Activated T-cell treated with anti-CD3 and anti-CD28 coated beads, Interleukin-2, amount 50 U/mL, for 1 hour (primary cell): ENCODE measurements at regions not wholly inside any gene's neighbourhood (a gene's known extent, or its start where the extent isn't known, plus 50 kb on each side); places are given as distances from the start of the nearest gene placed in this dataset.

Source experiments
- DNase-seq: peaks from one replicate; pipeline ENCODE4 v3.0.0-alpha.2; 2020

DNA sequence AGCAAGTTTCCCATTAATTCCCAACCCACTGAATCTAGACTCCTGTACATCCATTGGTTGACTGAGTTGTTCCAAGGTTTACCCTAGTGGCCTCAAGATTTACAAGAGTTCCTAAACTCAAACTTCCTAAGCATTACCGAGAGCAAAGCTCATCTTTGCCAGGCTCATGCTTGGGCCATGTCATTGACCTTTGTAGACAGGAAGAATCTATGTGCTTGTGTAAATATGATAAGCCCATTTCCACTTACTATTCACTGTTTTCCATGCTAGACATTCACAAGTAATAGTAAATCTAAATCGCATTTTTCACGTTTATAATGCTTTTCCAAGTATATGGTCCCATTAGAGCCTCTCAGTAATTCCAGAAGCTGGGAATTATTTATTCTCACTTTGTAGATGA, 534.5 kb upstream of the CLINT1 start:
- DNase-seq: no peak

- no peak for DNase-seq
Measured at GRCh38 chr5:158392753-158393152, 533.8 kb upstream of the CLINT1 start.

DNA sequence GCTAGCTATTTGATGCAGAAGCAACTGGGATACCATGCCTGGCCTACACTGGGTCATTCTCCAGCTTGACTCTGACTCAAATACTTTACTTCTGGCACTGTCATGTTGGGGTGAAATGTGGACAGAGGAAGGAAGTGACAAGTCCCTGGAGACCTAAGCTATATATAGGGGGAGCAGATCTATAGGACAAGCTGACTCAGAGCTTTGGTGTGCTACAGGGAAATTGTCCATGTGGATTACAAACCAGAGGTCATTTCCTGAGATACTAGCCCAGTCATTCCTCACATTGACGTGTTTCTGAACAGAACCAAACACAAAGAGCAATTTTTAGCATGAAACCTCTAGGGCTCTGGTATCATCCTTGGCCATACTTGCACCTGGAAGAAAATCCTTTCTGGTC, 531.6 kb upstream of the CLINT1 start:
- DNase-seq: no peak

DNA sequence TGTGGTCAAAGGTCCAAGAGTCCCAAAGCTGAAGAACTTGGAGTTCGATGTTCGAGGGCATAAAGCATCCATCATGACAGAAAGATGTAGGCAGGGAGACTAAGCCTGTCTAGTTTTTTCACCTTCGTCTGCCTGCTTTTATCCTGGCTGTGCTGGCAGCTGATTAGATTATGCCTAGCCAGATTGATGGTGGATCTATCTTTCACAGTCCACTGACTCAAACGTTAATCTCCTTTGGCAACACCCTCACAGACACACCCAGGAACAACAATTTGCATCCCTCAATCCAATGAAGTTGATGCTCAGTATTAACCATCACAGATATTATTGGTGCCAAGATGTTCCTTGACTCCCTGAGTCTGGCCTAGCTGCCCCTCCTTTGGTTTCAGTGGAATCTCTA, 530.8 kb upstream of the CLINT1 start:
- DNase-seq: no peak

GRCh38 chr5:158388021-158388420, 529.1 kb upstream of the CLINT1 start:
- no peak for DNase-seq

DNA sequence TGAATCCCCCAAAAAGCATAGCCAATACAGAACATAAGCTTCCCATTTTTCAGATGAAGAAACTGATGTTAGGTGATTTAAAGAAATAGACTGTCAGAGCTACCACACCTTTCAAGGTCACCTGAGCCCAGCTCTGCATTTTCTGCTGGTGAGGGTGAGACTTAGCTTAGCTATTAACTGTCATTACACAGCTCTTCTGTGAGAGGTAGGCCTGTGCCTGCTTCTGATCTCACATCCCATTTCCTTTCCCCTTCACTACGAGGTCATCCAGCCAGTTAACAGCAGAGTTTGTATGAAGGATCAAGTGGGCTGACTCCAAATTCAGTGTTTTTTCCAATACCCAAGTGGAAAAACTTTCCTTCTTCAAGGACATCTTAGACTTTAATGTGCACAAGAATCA, 528.6 kb upstream of the CLINT1 start:
- DNase-seq: no peak

DNA sequence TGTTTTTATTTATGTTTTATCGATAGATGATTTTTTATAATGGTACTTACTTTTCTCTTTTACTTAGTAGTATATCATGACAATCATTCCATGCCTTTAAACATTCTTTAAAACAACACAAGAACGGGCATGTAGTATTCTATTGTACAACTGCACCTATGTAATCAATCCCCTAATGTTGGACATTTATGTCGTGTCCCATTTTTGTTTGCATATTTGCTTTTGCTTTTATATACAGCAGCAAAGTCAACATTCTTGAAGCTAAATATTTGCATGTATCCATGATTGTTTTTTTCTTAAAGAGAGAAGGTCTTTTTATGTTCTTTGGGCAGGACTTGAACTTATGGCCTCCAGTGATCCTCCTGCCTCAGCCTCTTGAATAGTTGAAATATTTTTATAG, 527.0 kb upstream of the CLINT1 start:
- DNase-seq: no peak

DNA sequence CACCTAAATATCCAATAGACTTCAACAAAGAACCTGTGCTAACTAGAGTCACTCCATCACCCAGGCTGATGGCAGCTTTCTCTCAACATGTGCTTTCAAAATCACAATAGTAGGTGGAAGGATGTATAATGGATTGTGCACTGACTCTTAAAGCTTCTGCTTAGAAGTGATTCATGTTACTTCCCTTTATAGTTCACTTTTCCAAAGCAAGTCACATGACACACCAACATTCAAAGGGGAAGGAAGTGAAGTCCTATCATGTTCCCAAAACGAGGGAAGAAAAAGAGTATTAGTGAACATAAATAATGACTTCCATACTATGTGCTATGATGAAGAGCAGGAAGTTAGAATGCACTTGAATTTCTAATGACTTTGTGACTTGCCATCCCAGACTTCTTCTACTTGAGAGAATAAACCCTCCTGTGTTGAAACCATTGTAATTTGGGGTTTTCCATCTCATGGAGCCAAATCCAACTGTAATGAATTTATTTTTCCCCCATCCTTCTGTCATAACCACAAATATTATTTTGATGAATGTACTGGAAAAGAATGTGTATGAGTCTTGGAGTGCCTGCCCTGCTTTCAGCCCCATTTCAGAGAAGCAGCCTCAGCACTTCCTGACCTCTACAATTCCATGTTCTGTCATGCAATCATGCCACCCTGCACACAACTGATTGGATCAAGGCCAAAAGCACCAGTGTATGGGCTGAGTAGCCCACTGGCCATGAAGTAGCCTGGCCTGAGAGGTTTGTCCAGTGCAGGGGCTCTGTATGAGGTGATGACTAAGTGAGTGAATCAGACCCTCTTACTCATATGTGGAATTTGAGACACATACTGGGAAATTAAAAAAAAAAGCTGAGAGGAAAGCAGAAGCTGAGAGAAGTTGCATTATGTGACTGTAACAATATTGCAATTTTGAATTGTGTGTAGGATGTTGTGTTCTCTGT, 525.9 kb upstream of the CLINT1 start:
- no peak for DNase-seq

GRCh38 chr5:158383486-158383885, 524.5 kb upstream of the CLINT1 start:
- DNase-seq: no peak

DNA sequence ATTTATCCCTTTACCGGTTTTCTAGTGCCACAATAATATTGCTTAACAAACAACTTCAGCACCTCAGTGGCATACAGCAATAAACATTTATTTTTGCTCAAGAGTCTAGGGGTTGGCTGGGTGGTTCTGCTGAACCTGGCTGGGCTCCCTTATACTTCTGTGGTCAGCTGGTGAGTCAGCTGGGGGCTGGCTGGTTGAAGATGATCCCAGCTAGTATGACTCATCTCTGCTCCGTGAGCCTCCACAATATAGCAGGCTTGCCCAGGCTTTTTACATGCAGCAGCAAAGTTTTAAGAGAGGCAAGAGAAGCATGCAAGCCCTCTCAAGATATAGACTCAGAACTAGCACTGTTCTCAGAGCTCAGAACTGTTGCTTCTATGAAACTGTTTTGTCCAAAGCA, 523.5 kb upstream of the CLINT1 start:
- no peak for DNase-seq

DNA sequence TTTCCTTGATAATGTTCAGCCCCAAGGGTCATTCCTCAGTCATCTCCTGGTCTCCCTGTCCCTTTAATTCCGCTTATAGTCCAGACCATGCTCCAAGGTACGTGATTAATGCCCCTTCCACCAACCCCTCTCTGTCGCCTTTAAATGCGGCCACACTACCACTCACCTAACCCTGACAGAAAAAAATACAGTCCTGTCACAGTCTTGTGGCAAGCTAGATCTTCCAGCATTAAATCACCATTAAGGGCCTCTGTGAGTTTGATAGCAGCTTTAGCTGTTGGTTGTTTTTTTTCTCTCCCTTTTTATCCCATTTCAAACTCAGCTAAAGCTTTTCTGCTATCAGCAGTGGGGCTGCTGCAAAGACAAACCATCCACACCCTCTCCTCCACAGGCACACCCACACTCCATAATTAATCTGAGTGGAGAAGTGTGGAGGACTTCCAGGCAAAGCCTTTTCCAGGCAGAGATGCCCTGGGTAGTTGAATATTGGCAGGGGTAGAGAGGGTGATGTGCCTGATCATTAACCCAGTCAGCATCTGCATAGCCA, 522.7 kb upstream of the CLINT1 start:
- DNase-seq: no peak

DNA sequence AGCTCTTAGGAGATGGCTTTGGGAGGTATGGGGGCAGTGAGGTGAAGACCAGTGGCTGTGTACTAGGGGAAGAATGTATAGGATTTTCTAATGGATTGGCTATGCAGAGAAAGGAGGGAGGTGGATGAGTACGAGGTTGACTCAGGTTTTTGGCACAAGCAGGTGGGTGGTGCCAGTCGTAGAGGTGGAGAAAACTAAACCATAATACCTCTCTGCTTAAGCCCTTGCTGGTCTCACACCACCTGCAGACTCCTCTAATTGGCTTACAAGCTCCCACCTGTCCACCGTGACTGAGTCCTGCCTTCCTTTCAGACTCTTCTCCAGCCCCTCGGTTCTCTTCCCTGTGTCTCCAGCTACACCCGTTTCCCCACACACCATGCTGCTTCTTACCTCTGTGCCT, 521.7 kb upstream of the CLINT1 start:
- DNase-seq: no peak

DNA sequence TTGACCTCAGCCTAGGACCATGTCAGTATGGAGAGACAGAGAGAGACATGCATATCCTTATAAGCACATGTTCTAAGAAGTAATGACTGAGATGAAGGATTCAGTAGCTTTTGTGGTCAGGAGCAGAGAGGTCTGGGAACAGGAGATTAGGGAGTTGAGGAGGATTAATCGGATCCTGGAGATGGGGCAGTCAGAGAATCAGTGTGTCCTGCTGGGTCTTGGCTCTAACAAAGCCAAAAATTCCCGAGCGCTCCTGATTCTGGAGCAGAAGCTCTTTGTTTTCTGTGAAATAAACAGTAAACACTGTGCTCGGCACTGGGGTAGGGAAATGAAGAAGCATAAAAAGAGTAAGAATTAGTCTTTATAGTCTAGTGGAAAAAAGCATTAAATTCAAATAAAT, 520.0 kb upstream of the CLINT1 start:
- DNase-seq: no peak

- no peak for DNase-seq
Measured at GRCh38 chr5:158376679-158377078, 517.7 kb upstream of the CLINT1 start.

DNA sequence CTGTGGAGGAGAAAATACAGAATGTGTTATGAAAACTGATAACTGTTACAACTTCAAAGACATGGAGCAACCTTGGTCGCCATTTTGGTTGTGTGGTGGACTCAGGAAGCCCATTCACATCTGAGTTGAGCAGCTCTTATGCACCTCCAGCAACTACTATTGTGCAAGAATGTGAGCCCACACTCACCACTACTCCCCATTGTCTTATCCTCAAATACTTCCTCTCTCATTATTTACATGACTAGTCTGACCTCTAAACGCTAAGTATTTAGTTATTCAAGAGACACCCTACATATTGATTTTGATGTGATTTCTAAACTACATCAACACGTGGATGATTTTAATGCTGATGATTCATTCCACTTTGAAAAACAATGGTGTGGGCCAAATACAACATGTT, 516.6 kb upstream of the CLINT1 start:
- DNase-seq: no peak

- DNase-seq: no peak
Measured at GRCh38 chr5:158373608-158374395, 514.9 kb upstream of the CLINT1 start.

GRCh38 chr5:158369241-158369640, 510.3 kb upstream of the CLINT1 start:
- DNase-seq: no peak

DNA sequence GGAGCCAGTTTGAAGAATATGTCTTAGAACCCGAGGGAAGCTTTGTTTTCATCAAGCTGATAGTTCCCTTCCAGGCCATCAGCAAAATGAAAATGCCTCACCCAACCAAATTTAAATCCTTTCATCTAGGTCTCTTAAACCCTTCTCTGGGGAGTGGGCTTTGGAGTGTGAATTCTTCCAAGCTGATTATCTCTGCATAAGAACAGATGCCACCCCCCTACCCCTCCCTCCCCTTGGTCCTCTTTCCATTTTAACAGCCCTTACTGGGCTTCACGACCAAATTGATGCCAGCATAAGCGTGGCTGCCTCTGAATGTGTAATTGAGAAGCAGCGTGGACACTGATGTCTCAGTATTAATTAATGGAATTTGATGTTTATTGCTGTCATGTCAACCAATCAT, 509.7 kb upstream of the CLINT1 start:
- DNase-seq: no peak

GRCh38 chr5:158364367-158364766, 505.4 kb upstream of the CLINT1 start:
- no peak for DNase-seq

DNA sequence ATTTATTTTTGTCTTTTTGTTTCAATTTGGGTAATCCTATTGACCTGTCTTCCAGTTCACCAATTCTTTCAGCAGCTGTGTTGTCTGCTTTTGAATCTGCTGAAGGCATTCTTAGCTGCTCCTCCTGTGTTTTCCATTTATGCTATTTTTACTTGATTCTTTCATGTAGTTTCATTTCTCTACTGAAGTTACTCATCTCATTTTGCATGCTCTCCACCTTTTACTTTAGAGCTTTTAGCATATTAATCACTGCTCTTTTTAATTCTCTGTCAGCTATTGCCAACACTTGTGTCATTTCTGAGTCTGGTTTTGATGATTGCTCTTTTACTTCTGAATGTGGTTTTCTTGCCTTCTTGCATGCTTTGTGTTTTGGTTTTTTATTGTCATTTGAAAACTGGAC, 496.0 kb upstream of the CLINT1 start:
- no peak for DNase-seq

DNA sequence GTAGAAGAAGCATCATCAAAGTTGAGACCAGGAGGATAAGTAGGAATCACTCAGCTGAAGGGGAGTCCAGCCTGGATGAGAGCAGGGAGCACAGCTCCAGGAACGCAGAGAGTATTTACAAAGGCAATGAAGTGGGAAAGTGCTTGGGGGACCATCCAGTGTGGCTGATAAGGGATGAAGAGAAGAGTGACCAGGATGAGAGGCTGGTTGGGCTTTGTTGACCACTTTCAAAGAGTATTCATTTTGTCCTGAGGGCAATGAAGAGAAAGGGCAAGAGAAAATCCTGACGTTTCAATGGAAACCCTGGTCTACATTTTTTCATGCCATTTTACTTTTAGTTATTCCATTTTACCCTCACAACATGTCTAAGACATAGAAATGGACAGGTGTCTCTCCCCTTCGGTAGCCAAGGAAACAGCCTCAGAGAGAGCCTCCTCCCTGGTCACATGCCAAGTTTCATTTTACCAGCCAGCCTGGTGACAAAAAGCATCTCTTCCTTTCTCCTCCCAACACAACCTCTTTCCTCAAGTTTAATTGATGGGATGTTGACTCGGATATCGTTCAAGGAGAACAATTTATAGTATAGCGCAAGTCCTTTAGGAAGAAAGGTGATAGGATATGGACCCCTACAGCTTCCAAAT, 492.7 kb upstream of the CLINT1 start:
- DNase-seq: no peak

DNA sequence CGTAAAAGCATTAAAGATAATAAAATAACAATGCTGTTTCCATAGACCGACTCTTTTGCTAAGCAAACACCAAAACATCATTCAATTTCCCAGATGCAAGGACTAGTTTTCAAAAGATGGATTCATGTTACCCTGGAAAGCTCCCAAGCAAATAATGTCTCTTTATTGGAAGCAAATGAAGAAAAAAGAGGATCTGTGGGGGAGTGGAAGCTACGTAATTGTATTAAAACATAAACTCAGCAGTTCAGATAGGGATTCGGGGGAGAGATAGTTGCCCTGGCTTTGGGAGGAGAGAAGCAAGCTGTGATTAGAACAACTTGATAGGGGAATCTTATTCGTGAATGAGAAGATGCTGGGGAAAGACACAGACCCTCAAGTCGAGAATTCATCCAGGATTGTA, 491.0 kb upstream of the CLINT1 start:
- DNase-seq: no peak

GRCh38 chr5:158344376-158344775, 485.4 kb upstream of the CLINT1 start:
- no peak for DNase-seq
